IPS-15b (cell line): ENCODE measurements at regions not wholly inside any gene's neighbourhood (a gene's known extent, or its start where the extent isn't known, plus 50 kb on each side); places are given as distances from the start of the nearest gene placed in this dataset.

Experiments
- H3K27me3 ChIP-seq: one replicate; pipeline ENCODE4 v1.6.1; 2013; ENCODE audit warnings: low read length; ENCODE audit not compliant: control insufficient read depth, insufficient read depth
- H3K36me3 ChIP-seq: one replicate; pipeline ENCODE4 v1.6.1; 2013; ENCODE audit warnings: low read length; ENCODE audit not compliant: control insufficient read depth, insufficient read depth
- H3K4me1 ChIP-seq: one replicate; pipeline ENCODE4 v1.6.1; 2013; ENCODE audit warnings: mild to moderate bottlenecking, low read length; ENCODE audit not compliant: control insufficient read depth, insufficient read depth
- H3K4me3 ChIP-seq: one replicate; pipeline ENCODE4 v1.5.1; 2013; ENCODE audit warnings: low read depth, low read length
- H3K9ac ChIP-seq: one replicate; pipeline ENCODE4 v1.6.1; 2013; ENCODE audit warnings: low read depth, mild to moderate bottlenecking, low read length
- H3K9me3 ChIP-seq: one replicate; pipeline ENCODE4 v1.6.1; 2013; ENCODE audit warnings: mild to moderate bottlenecking, low read length; ENCODE audit not compliant: control insufficient read depth, insufficient read depth

- Histone ChIP-seq H3K9ac (no peak overlapping the region), H3K36me3 (no peaks in the 10 kb centered on the region), H3K4me3 (no peak overlapping the region), H3K9me3 (no peaks in the 10 kb centered on the region), H3K27me3 (no peaks in the 10 kb centered on the region), H3K4me1 (peaks cover 16% of the 10 kb centered on the region)
These were observed 349.3 kb downstream of the MN1 start for GRCh38 chr22:27452245-27452644.

GRCh38 chr22:27452922-27453321 is 348.6 kb downstream of the MN1 start:
- Histone ChIP-seq H3K27me3 (no peaks in the 10 kb centered on the region), H3K4me1 (peaks cover 11% of the 10 kb centered on the region), H3K4me3 (no peak overlapping the region), H3K9ac (no peak overlapping the region), H3K36me3 (no peaks in the 10 kb centered on the region), H3K9me3 (no peaks in the 10 kb centered on the region)

- H3K9ac ChIP-seq: no peak overlapping the region
- peaks cover 4% of the 10 kb centered on the region for H3K4me1 ChIP-seq
- H3K4me3 ChIP-seq: no peak overlapping the region
- H3K36me3 ChIP-seq: no peaks in the 10 kb centered on the region
- H3K27me3 ChIP-seq: peaks cover 2% of the 10 kb centered on the region
- H3K9me3 ChIP-seq: no peaks in the 10 kb centered on the region
These were observed 347.8 kb downstream of the MN1 start for GRCh38 chr22:27453725-27454124.

- Histone ChIP-seq H3K9ac (no peak overlapping the region), H3K27me3 (peaks cover 2% of the 10 kb centered on the region), H3K9me3 (no peaks in the 10 kb centered on the region), H3K36me3 (no peaks in the 10 kb centered on the region), H3K4me1 (peaks cover 4% of the 10 kb centered on the region), H3K4me3 (no peak overlapping the region)
These were observed 346.6 kb downstream of the MN1 start for GRCh38 chr22:27454807-27455450.

- no peak overlapping the region for H3K9ac ChIP-seq
- H3K27me3 ChIP-seq: peaks cover 2% of the 10 kb centered on the region
- H3K4me1 ChIP-seq: peaks cover 4% of the 10 kb centered on the region
- H3K4me3 ChIP-seq: no peak overlapping the region
- H3K36me3 ChIP-seq: no peaks in the 10 kb centered on the region
- H3K9me3 ChIP-seq: no peaks in the 10 kb centered on the region
These were observed 346.0 kb downstream of the MN1 start for GRCh38 chr22:27455526-27455925.

- H3K27me3 ChIP-seq: peaks cover 2% of the 10 kb centered on the region
- H3K4me1 ChIP-seq: peaks cover 7% of the 10 kb centered on the region
- no peak overlapping the region for H3K9ac ChIP-seq
- H3K9me3 ChIP-seq: no peaks in the 10 kb centered on the region
- no peaks in the 10 kb centered on the region for H3K36me3 ChIP-seq
- no peak overlapping the region for H3K4me3 ChIP-seq
These were observed 344.7 kb downstream of the MN1 start for GRCh38 chr22:27456696-27457503.

- Histone ChIP-seq H3K36me3 (no peaks in the 10 kb centered on the region), H3K9me3 (no peaks in the 10 kb centered on the region), H3K27me3 (peaks cover 2% of the 10 kb centered on the region), H3K9ac (no peak overlapping the region), H3K4me3 (no peak overlapping the region), H3K4me1 (peaks cover 7% of the 10 kb centered on the region)
These were observed 341.6 kb downstream of the MN1 start for GRCh38 chr22:27459999-27460398.

- H3K4me3 ChIP-seq: no peak overlapping the region
- peaks cover 2% of the 10 kb centered on the region for H3K27me3 ChIP-seq
- H3K36me3 ChIP-seq: no peaks in the 10 kb centered on the region
- H3K9ac ChIP-seq: no peak overlapping the region
- peaks cover 6% of the 10 kb centered on the region for H3K4me1 ChIP-seq
- no peaks in the 10 kb centered on the region for H3K9me3 ChIP-seq
These were observed 340.8 kb downstream of the MN1 start for GRCh38 chr22:27460591-27461347.

GRCh38 chr22:27461470-27461869 is 340.1 kb downstream of the MN1 start:
- Histone ChIP-seq H3K9me3 (no peaks in the 10 kb centered on the region), H3K4me3 (no peak overlapping the region), H3K4me1 (peaks cover 6% of the 10 kb centered on the region), H3K9ac (no peak overlapping the region), H3K36me3 (no peaks in the 10 kb centered on the region), H3K27me3 (peaks cover 2% of the 10 kb centered on the region)

GRCh38 chr22:27462190-27462589 is 339.4 kb downstream of the MN1 start:
- H3K4me1 ChIP-seq: peaks cover 6% of the 10 kb centered on the region
- H3K4me3 ChIP-seq: no peak overlapping the region
- no peaks in the 10 kb centered on the region for H3K9me3 ChIP-seq
- peaks cover 2% of the 10 kb centered on the region for H3K27me3 ChIP-seq
- no peaks in the 10 kb centered on the region for H3K36me3 ChIP-seq
- H3K9ac ChIP-seq: no peak overlapping the region

- Histone ChIP-seq H3K36me3 (no peaks in the 10 kb centered on the region), H3K9me3 (no peaks in the 10 kb centered on the region), H3K4me1 (peaks cover 6% of the 10 kb centered on the region), H3K27me3 (peaks cover under 1% of the 10 kb centered on the region), H3K9ac (no peak overlapping the region), H3K4me3 (no peak overlapping the region)
These were observed 338.4 kb downstream of the MN1 start for GRCh38 chr22:27463121-27463660.
